ENCODE measurements at regions not wholly inside any gene's neighbourhood (a gene's known extent, or its start where the extent isn't known, plus 50 kb on each side); places are given as distances from the start of the nearest gene placed in this dataset.
"Not testable (repeated sequence)": the region's sequence is repeated elsewhere in the genome, so short reads cannot be mapped to it uniquely, and the experiment has no call there.

DNA sequence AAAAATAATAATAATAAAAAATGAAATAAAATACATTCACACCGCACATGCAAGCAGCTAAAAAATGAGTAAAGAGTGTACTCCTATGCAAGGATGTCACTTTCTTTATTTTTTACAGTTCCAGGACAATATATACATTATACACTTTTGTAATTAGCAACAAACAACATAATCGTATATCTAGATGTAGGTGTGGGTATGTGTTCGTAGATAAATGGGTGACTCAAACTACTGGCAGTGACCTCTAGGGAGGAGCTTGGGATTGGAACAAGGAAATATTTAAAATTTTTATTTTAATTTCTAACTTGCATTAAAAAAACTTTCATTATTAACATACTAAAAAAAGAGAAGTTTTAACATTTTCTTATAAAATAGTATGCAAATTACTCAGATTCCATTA, 86.1 kb upstream of the MYLIP start:
- no peak overlapping the region for H3K27ac Mint-ChIP-seq
- peaks cover 3% of the 10 kb centered on the region for H3K27me3 Mint-ChIP-seq
- TF ChIP-seq, protein P1, sequence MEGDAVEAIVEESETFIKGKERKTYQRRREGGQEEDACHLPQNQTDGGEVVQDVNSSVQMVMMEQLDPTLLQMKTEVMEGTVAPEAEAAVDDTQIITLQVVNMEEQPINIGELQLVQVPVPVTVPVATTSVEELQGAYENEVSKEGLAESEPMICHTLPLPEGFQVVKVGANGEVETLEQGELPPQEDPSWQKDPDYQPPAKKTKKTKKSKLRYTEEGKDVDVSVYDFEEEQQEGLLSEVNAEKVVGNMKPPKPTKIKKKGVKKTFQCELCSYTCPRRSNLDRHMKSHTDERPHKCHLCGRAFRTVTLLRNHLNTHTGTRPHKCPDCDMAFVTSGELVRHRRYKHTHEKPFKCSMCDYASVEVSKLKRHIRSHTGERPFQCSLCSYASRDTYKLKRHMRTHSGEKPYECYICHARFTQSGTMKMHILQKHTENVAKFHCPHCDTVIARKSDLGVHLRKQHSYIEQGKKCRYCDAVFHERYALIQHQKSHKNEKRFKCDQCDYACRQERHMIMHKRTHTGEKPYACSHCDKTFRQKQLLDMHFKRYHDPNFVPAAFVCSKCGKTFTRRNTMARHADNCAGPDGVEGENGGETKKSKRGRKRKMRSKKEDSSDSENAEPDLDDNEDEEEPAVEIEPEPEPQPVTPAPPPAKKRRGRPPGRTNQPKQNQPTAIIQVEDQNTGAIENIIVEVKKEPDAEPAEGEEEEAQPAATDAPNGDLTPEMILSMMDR (IDR thresholded peaks at IDR 0.05; ENCODE audit: unreplicated experiment): no peak
- H3K9me3 Mint-ChIP-seq (ENCODE audit: low read depth): peaks cover 21% of the 10 kb centered on the region
- DNase-seq (ENCODE audit: low spot score, unreplicated experiment): no peak
- H3K4me3 Mint-ChIP-seq (ENCODE audit: low read depth): no peak overlapping the region
- peaks cover 7% of the 10 kb centered on the region for H3K36me3 Mint-ChIP-seq (ENCODE audit: insufficient read depth)
- H3K4me1 Mint-ChIP-seq (ENCODE audit: low read depth): no peaks in the 10 kb centered on the region

DNA sequence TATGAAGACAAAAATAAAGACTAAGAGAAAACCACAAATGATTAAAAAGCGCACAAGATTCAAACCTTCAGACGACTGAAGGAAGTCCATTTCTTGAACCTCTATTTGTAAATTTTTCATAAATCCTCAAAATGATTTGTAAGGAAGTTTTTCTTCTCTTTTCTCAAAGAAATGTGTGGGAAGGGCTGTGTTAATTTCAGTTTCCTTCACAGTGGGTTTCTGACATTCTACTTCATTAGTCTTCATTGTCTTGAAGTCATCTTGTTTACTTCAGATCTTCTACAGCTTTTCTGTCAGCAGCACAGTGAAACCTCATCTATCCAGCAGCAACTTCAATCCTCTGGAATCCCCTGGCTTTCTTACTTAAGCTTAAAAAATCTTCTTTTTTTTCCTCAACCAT, 87.6 kb upstream of the MYLIP start:
- DNase-seq (ENCODE audit: low spot score, unreplicated experiment): no peak
- Mint-ChIP-seq H3K27ac (no peak overlapping the region), H3K36me3 (ENCODE audit: insufficient read depth) (peaks cover 7% of the 10 kb centered on the region), H3K9me3 (ENCODE audit: low read depth) (peaks cover 21% of the 10 kb centered on the region), H3K27me3 (peaks cover 3% of the 10 kb centered on the region), H3K4me3 (ENCODE audit: low read depth) (no peak overlapping the region), H3K4me1 (ENCODE audit: low read depth) (no peaks in the 10 kb centered on the region)
- TF ChIP-seq, protein P1 (IDR thresholded peaks at IDR 0.05; ENCODE audit: unreplicated experiment): no peak

DNA sequence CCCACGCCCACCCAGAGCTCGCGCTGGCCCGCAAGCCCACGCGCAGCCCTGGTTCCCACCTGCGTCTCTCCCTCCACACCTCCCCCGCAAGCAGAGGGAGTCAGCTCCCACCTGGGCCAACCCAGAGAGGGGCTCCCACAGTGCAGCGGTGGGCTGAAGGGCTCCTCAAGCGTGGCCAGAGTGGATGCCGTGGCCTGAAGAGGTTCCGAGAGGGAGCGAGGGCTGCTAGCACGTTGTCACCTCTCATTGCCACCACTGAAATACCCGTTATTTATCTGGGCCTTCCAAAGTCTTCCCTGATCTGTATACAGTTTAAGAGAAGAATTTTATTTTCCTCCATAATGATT, 88.3 kb upstream of the MYLIP start:
- Mint-ChIP-seq H3K27ac (no peak overlapping the region), H3K4me1 (ENCODE audit: low read depth) (no peaks in the 10 kb centered on the region), H3K36me3 (ENCODE audit: insufficient read depth) (peaks cover 7% of the 10 kb centered on the region), H3K27me3 (peaks cover 5% of the 10 kb centered on the region), H3K9me3 (ENCODE audit: low read depth) (peaks cover 21% of the 10 kb centered on the region), H3K4me3 (ENCODE audit: low read depth) (no peak overlapping the region)
- no peak for DNase-seq (ENCODE audit: low spot score, unreplicated experiment)
- TF ChIP-seq, protein P1 (IDR thresholded peaks at IDR 0.05; ENCODE audit: unreplicated experiment): no peak

DNA sequence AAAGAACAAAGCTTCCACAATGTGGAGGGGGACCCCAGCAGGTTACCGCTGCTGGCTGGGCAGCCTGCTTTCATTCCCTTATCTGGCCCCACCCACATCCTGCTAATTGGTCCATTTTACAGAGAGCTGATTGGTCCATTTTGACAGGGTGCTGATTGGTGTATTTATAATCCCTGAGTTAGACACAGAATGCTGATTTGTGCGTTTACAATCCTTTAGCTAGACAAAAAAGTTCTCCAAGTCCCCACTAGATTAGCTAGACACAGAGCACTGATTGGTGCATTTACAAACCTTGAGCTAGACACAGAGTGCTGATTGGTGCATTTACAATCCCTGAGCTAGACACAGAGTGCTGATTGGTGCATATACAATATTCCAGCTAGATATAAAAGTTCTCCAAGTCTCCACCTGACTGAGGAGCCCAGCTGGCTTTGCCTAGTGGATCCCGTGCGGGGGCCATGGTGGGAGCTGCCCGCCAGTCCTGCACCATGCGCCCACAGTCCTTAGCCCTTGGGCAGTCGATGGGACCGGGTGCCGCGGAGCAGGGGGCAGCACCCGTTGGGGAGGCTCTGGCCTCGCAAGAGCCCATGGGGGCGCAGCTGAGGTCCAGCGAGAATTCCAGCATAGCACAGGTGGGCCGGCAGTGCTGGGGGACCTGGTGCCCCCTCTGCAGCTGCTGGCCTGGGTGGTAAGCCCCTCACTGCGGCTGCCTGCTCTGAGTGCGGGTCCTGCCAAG, 88.8 kb upstream of the MYLIP start:
- not testable (repeated sequence) for H3K36me3 Mint-ChIP-seq (ENCODE audit: insufficient read depth); H3K27ac Mint-ChIP-seq; H3K27me3 Mint-ChIP-seq; H3K4me1 Mint-ChIP-seq (ENCODE audit: low read depth); DNase-seq (ENCODE audit: low spot score, unreplicated experiment); H3K4me3 Mint-ChIP-seq (ENCODE audit: low read depth)
- peaks cover 21% of the 10 kb centered on the region for H3K9me3 Mint-ChIP-seq (ENCODE audit: low read depth)

DNA sequence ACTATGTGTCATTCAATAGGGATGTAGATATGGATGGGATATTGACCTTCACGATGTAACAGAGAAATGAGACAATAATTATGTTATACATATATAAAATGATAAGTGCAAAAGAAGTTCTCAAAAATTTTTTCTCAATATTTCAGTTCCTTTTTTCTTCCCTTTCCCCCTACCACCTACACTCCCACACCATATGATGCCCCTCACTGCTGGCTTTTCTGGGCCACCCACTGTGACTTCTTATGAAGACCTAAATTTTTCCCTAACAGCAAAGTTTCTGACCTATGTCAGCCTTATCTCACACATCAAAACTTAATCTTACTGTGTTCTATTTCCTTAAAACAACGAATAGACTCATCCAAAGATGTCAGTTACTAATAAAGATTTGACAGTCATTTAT, 89.9 kb upstream of the MYLIP start:
- Mint-ChIP-seq H3K4me3 (ENCODE audit: low read depth) (no peak overlapping the region), H3K27ac (no peak overlapping the region), H3K27me3 (peaks cover 8% of the 10 kb centered on the region), H3K9me3 (ENCODE audit: low read depth) (peaks cover 21% of the 10 kb centered on the region), H3K4me1 (ENCODE audit: low read depth) (peaks cover 3% of the 10 kb centered on the region), H3K36me3 (ENCODE audit: insufficient read depth) (peaks cover 7% of the 10 kb centered on the region)
- TF ChIP-seq, protein P1 (IDR thresholded peaks at IDR 0.05; ENCODE audit: unreplicated experiment): no peak
- no peak for DNase-seq (ENCODE audit: low spot score, unreplicated experiment)

DNA sequence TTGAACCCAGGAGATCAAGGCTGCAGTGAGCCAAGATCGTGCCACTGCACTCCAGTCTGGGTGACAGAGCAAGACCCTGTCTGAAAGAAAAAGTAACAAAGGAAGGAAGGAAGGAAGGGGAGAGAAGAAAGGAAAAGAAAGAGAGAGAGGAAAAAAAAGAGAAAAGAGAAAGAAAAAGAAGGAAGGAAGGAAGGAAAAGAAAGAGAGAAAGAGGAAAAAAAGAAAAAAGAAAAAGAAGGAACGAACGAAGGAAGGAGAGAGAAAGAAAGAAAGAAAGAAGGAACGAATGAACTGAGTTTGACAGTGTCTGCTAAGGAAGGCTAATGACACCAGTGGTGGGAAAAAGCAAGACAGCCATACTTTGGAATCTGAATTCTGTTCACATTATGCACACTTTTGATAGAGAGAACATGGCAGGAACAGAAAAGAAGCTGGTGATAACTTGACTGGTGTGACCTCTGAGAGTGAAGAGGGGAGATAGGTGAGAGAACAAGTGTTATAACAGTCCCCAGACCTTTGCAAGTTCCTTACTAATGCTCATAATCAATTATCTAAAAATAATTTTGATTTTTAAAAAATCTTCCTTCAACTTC, 93.3 kb upstream of the MYLIP start:
- peaks cover 6% of the 10 kb centered on the region for H3K36me3 Mint-ChIP-seq (ENCODE audit: insufficient read depth)
- H3K9me3 Mint-ChIP-seq (ENCODE audit: low read depth): peaks cover 25% of the 10 kb centered on the region

More for the DNA sequence above, 93.3 kb upstream of the MYLIP start:
- Mint-ChIP-seq H3K27me3 (peaks cover 8% of the 10 kb centered on the region), H3K4me3 (ENCODE audit: low read depth) (no peak overlapping the region), H3K4me1 (ENCODE audit: low read depth) (peaks cover 11% of the 10 kb centered on the region), H3K27ac (no peak overlapping the region)
- no peak for DNase-seq (ENCODE audit: low spot score, unreplicated experiment)
- TF ChIP-seq, protein P1 (IDR thresholded peaks at IDR 0.05; ENCODE audit: unreplicated experiment): no peak
